NCI-H2196 (cell line): ENCODE measurements at regions not wholly inside any gene's neighbourhood (a gene's known extent, or its start where the extent isn't known, plus 50 kb on each side); places are given as distances from the start of the nearest gene placed in this dataset.
"Not testable (repeated sequence)": the region's sequence is repeated elsewhere in the genome, so short reads cannot be mapped to it uniquely, and the experiment has no call there.

Source experiments
- DNase-seq: peaks from one replicate; lab custom pipeline; 2025; ENCODE audit not compliant: unreplicated experiment; lab: John Stamatoyannopoulos, UW

- DNase-seq, result no peak
Measured at GRCh38 chr12:66774929-66775328, 96.1 kb upstream of the GRIP1 start.

GRCh38 chr12:66775871-66776270 lies 97.0 kb upstream of the GRIP1 start:
- no peak for DNase-seq

- no peak for DNase-seq
Measured at GRCh38 chr12:66776974-66777373, 98.1 kb upstream of the GRIP1 start.

- DNase-seq, result no peak
Measured at GRCh38 chr12:66779466-66779865, 100.6 kb upstream of the GRIP1 start.

GRCh38 chr12:66786531-66787308 lies 107.8 kb upstream of the GRIP1 start:
- DNase-seq, result no peak

GRCh38 chr12:66799551-66799950 lies 120.7 kb upstream of the GRIP1 start:
- DNase-seq, result no peak

GRCh38 chr12:66800046-66800445 lies 121.2 kb upstream of the GRIP1 start:
- no peak for DNase-seq

GRCh38 chr12:66803930-66804329 lies 125.1 kb upstream of the GRIP1 start:
- DNase-seq, result no peak

- peak; percentile 54 for DNase-seq
Measured at GRCh38 chr12:66804563-66804974, 125.7 kb upstream of the GRIP1 start.

GRCh38 chr12:66808606-66809005 lies 129.7 kb upstream of the GRIP1 start:
- DNase-seq, result no peak

GRCh38 chr12:66813137-66813892 lies 134.4 kb upstream of the GRIP1 start:
- DNase-seq, result peak; percentile 19

- no peak for DNase-seq
Measured at GRCh38 chr12:66819587-66819986, 140.7 kb upstream of the GRIP1 start.

- no peak for DNase-seq
Measured at GRCh38 chr12:66822961-66823360, 144.1 kb upstream of the GRIP1 start.

- DNase-seq, result peak; percentile 21
Measured at GRCh38 chr12:66823857-66824570, 145.1 kb upstream of the GRIP1 start.

- not testable (repeated sequence) for DNase-seq
Measured at GRCh38 chr12:66825921-66826320, 147.0 kb upstream of the GRIP1 start.

- DNase-seq, result no peak
Measured at GRCh38 chr12:66829660-66830325, 150.9 kb upstream of the GRIP1 start.

GRCh38 chr12:66831495-66831894 lies 152.6 kb upstream of the GRIP1 start:
- no peak for DNase-seq

GRCh38 chr12:66832997-66833396 lies 154.1 kb upstream of the GRIP1 start:
- no peak for DNase-seq

- no peak for DNase-seq
Measured at GRCh38 chr12:66836623-66837310, 157.9 kb upstream of the GRIP1 start.

- DNase-seq, result no peak
Measured at GRCh38 chr12:66837311-66837627, 158.4 kb upstream of the GRIP1 start.

GRCh38 chr12:66838366-66838765 lies 159.5 kb upstream of the GRIP1 start:
- no peak for DNase-seq
